Coronary artery (tissue), 2 donors: ENCODE measurements at regions not wholly inside any gene's neighbourhood (a gene's known extent, or its start where the extent isn't known, plus 50 kb on each side); places are given as distances from the start of the nearest gene placed in this dataset.

Experiments
- DNase-seq: peaks from one replicate; pipeline ENCODE4 v3.0.0-alpha.2; 2017; ENCODE audit warnings: low spot score
- H3K27ac ChIP-seq, 2 donors: fragments of 200-600 bp; sonication (generic); one replicate each; pipeline ENCODE4 v1.5.1; 2016 to 2019
- H3K4me3 ChIP-seq: fragments of 200-600 bp; sonication (generic); 2 replicates; pipeline ENCODE4 v1.5.1; 2016; ENCODE audit warnings: mild to moderate bottlenecking, moderate library complexity
- TF ChIP-seq, protein P1 (sequence below): fragments of 200-600 bp; sonication (generic); IDR thresholded peaks from one replicate; pipeline ENCODE4 v1.5.1; 2019; ENCODE audit warnings: antibody characterized with exemption

DNA sequence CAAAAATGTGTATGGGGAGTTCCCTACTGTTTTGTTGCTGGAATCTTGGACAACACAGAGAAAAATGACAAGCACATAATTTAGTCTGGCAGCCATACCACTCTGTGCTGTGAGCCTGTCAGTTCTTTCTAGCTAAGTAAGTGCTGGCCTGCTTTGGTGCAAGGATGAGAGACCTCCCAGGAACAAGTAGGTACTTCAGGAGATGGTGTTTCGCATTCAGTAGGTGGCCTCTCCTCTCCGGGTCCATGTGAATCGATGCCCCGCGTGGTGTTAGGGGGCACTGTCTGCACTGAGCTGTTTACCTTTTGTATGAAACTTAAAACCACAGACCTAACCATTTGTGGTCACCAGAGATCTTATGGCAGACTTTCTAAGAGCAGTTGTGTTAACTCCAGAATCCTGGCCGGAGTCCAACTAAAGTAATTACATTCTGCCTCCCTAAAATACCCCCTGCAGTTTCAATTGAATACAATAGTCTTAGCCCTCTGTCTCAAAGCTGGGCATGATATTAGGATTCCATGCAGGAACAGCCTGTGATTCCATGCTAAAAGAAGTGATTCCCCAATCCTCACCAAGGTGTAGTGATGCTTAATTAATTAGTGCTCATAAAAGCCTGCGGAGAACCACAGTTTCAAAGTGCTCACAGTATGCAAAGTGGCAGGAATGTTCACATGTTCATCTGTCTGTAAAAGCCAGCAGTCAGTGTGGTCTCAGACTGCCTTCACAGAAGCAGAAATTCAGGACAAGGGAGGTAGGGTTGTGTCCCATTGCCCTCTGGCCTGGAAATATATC lies 64.2 kb downstream of the LLPH start:
- DNase-seq = no peak
- no peak overlapping the region for H3K27ac ChIP-seq
- H3K4me3 ChIP-seq = no peak overlapping the region
- TF ChIP-seq, protein P1, sequence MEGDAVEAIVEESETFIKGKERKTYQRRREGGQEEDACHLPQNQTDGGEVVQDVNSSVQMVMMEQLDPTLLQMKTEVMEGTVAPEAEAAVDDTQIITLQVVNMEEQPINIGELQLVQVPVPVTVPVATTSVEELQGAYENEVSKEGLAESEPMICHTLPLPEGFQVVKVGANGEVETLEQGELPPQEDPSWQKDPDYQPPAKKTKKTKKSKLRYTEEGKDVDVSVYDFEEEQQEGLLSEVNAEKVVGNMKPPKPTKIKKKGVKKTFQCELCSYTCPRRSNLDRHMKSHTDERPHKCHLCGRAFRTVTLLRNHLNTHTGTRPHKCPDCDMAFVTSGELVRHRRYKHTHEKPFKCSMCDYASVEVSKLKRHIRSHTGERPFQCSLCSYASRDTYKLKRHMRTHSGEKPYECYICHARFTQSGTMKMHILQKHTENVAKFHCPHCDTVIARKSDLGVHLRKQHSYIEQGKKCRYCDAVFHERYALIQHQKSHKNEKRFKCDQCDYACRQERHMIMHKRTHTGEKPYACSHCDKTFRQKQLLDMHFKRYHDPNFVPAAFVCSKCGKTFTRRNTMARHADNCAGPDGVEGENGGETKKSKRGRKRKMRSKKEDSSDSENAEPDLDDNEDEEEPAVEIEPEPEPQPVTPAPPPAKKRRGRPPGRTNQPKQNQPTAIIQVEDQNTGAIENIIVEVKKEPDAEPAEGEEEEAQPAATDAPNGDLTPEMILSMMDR = no peak

DNA sequence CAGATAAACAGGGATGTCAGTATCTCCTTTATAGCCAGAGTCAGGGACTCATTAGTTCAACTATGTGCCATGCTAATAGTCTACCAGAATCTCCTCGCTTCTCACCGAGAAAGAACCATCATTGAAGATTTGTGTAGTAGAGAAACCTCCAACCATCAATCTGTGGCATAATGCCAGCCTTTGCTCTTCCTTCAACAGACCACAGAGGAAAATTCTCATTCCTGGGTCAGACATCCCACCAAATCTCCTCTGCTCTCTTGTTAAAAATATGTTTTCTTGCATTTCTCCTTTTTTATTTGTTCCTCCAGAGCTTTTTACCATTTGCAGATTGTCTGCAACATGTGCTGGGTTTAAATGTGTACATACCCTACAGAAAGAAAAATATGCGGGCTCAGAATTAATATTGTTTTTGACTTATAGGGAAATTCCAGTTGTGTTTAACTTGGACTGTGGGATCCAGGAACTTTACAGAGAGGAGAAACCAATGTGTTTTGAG lies 64.9 kb downstream of the LLPH start:
- Histone ChIP-seq H3K4me3 (no peak overlapping the region), H3K27ac (no peak overlapping the region)
- no peak for DNase-seq
- TF ChIP-seq, protein P1 = no peak

DNA sequence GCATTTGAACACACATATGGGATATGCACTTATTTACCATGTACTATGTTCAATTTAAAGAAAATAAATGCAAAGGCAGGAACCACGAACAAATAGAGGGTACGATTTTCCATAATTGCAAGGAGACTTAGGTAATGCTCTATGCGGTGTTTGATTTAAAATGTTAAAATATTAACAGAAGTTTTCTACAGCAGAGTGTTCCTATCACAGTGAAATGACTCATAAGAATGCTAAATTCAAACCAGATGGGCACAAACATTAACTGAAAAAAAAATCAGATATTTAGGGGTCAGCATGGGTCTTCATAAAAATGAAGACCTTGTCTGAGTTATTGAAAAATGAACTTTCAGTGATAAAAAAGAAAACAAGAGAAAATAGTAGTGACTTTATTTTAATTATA lies 65.4 kb downstream of the LLPH start:
- TF ChIP-seq, protein P1 = no peak
- H3K4me3 ChIP-seq = no peak overlapping the region
- no peak overlapping the region for H3K27ac ChIP-seq
- no peak for DNase-seq

DNA sequence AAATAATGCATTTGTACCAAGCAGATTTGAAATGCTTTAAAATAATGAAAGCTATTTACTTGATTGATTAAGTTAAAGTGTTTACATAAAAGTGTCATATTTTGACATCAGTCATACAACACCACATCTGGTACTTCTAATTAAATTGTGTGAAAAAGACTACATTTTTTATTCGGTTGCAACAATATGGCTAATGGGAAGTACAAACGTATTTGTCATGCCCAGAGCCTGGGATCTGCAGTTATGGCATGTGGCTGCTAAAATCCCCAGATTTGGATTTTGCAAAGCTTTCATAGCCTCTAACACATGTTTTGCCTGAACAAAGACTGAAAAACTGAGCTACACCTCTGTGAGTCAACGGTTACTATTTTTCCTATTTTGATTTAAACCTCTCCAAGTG lies 66.6 kb downstream of the LLPH start:
- Histone ChIP-seq H3K27ac (no peak overlapping the region), H3K4me3 (no peak overlapping the region)
- TF ChIP-seq, protein P1 = no peak
- DNase-seq = no peak

DNA sequence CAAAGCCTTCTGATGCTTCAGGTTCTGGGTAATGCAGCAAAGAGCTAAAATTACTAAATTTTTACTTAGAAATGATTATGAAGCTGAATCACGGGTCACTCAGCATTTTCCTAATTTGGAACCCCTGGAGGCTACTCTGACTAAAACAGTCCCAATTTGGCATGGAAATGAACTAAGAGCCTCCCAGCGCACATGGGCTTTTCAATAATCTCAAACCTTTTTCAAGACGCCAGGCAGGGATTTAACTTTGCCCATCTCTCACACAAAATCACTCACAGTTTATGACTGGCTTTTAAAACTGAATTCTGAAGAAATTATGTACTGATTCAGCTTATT lies 68.3 kb downstream of the LLPH start:
- DNase-seq = no peak
- no peak overlapping the region for H3K27ac ChIP-seq
- TF ChIP-seq, protein P1 = no peak
- H3K4me3 ChIP-seq = no peak overlapping the region

DNA sequence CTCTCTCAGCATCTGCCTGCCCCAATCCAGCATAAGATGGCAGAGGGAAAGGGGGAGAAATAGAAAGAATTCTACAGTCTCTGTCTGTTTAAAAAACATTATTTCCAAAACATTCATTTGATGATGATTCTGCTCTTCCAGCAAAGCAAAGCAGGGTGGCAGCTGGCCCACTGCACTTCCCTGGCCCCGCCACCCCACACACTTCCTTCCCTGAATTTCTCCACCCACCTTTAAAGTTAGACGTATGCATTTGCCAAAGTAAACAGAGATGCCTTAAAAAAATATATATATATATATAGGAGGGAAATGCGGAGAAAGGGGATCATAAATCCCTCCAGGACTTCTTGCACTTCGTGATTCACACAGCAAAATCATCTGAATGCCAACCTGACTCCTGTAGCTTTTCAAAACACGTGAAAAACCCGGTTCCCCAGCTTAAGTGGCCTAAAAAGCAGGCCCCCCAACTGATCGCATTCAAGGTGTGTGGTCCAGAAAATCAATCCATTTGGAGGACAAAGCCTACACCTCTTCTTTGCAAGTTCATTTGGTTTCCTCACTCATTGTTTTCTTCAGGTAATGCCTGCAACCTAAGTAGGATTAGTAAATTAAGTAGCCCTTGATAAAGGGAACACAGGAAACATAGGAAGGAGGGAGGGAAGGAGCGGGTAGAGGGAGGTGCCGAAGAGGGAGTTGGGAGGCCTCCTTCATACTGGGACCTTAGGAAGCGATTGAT lies 68.8 kb downstream of the LLPH start:
- Histone ChIP-seq H3K4me3 (no peak overlapping the region), H3K27ac (no peak overlapping the region)
- DNase-seq = no peak
- TF ChIP-seq, protein P1 = no peak

DNA sequence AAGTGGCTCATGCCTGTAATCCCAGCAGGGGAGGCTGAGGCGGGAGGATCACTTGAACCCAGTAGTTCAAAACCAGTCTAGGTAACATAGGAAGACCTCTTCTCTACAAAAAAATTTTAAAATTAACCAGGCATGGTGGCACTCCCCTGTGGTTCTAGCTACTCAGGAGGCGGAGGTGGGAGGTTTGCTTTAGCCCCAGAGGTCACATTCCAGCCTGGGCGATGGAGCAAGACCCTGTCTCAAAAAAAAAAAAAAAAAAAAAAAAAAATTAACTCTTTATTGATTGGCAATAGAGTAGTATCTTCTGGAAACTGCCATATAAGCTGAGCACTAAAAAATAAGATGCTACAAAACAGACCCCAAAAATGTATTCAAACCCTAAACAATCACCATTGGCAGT lies 69.5 kb downstream of the LLPH start:
- Histone ChIP-seq H3K27ac (no peak overlapping the region), H3K4me3 (no peak overlapping the region)
- TF ChIP-seq, protein P1 = no peak
- no peak for DNase-seq
